DMS153 treated with DMSO at 0.1 percent for 48 hours (cell line): ENCODE measurements at regions not wholly inside any gene's neighbourhood (a gene's known extent, or its start where the extent isn't known, plus 50 kb on each side); places are given as distances from the start of the nearest gene placed in this dataset.

Experiments
- DNase-seq: peaks from one replicate; lab custom pipeline; 2025; ENCODE audit not compliant: unreplicated experiment; lab: John Stamatoyannopoulos, UW

- no peak for DNase-seq
These were observed 144.7 kb downstream of the QRSL1 start for GRCh38 chr6:106773996-106774629.

GRCh38 chr6:106773522-106773921 lies 144.1 kb downstream of the QRSL1 start:
- DNase-seq = no peak

- DNase-seq = no peak
These were observed 143.1 kb downstream of the QRSL1 start for GRCh38 chr6:106772270-106773142.

- DNase-seq = no peak
These were observed 142.4 kb downstream of the QRSL1 start for GRCh38 chr6:106771822-106772221.

GRCh38 chr6:106770663-106771062 lies 141.3 kb downstream of the QRSL1 start:
- DNase-seq = no peak

GRCh38 chr6:106770081-106770480 lies 140.7 kb downstream of the QRSL1 start:
- DNase-seq = no peak

GRCh38 chr6:106767271-106767670 lies 137.9 kb downstream of the QRSL1 start:
- no peak for DNase-seq

- no peak for DNase-seq
These were observed 136.8 kb downstream of the QRSL1 start for GRCh38 chr6:106766201-106766600.

- no peak for DNase-seq
These were observed 136.1 kb downstream of the QRSL1 start for GRCh38 chr6:106765496-106765895.

- no peak for DNase-seq
These were observed 135.1 kb downstream of the QRSL1 start for GRCh38 chr6:106764353-106764980.

- no peak for DNase-seq
These were observed 134.0 kb downstream of the QRSL1 start for GRCh38 chr6:106763361-106763760.

- DNase-seq = no peak
These were observed 131.8 kb downstream of the QRSL1 start for GRCh38 chr6:106761160-106761559.

GRCh38 chr6:106759112-106759511 lies 129.7 kb downstream of the QRSL1 start:
- no peak for DNase-seq

GRCh38 chr6:106757722-106758467 lies 128.5 kb downstream of the QRSL1 start:
- no peak for DNase-seq

- DNase-seq = no peak
These were observed 127.9 kb downstream of the QRSL1 start for GRCh38 chr6:106757267-106757666.

GRCh38 chr6:106754215-106754614 lies 124.8 kb downstream of the QRSL1 start:
- DNase-seq = no peak

GRCh38 chr6:106752641-106753040 lies 123.3 kb downstream of the QRSL1 start:
- DNase-seq = no peak

GRCh38 chr6:106751501-106752252 lies 122.3 kb downstream of the QRSL1 start:
- peak; percentile 27 for DNase-seq

- DNase-seq = no peak
These were observed 121.6 kb downstream of the QRSL1 start for GRCh38 chr6:106750946-106751345.

GRCh38 chr6:106750142-106750918 lies 121.0 kb downstream of the QRSL1 start:
- DNase-seq = peak; percentile 77
